ENCODE measurements at regions not wholly inside any gene's neighbourhood (a gene's known extent, or its start where the extent isn't known, plus 50 kb on each side); places are given as distances from the start of the nearest gene placed in this dataset.

DNA sequence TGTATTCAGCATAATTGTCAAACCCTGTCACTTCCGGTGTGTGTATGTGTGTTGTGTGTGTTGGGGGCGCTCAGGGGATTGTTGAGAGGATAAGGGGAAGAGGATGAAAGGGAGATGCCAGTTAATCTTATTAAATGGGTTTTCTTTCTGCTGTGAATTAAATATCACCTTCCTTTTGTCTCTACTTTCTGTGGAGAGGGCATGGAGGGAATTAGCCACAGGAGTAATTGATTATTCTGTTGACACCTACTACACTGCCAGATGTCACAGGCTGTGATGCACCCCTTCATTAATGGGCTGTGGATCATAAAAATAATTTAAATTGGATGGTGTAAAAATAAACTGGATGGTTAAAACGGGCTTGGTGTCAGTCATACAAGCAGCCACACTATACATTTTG, 311.9 kb downstream of the MDFIC start (continued):
- TF ChIP-seq NFIC (IDR thresholded peaks at IDR 0.05; ENCODE audit: low read depth, low read length) = no peak

DNA sequence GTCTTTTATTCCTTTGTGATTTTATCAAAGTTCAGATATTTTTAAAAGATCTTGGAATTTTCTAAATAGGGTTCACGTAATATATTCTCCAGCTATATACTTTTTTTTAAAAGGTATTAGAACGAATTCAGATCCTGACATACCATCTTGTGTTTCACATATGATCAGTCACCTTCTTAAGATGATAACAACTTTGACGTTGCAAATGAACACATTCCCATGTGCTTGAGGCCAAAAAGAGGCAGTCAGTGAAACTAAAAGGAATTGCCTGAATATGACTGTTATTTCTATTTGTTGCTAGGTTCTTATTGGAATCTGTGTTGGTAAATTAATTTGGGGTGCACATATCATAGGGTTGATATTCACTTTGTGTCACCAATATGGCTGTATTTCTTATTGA, 310.1 kb downstream of the MDFIC start:
- no peaks in the 10 kb centered on the region for H3K36me3 ChIP-seq (ENCODE audit: control insufficient read depth in 2 of 2, insufficient read depth in 2 of 2, low read length in 1 of 2)
- ChIA-PET RAD21 (ENCODE audit: unreplicated experiment) (no interaction called here), SMC1A (ENCODE audit: uncharacterized antibody, unreplicated experiment) (interaction anchor here (0.5 kb wide), 1 partner anchor 822 kb away, joined by 3 read pairs; no protein-coding TSS in a partner anchor), CTCF (interaction anchor here (2.5 kb wide), 1 partner anchor 14 kb away, joined by 7 read pairs; no protein-coding TSS in a partner anchor), POLR2A (no interaction called here)
- H3K27me3 ChIP-seq (replicated peaks in 1 of 2; ENCODE audit: control insufficient read depth in 2 of 2, insufficient read depth in 2 of 2, low read length in 1 of 2) = no peaks in the 10 kb centered on the region; a peak in 1 of 4 replicates
- no peak for FAIRE-seq
- 37% methylated on average over 3 of the region's 3 CpGs for WGBS (ENCODE audit: insufficient coverage, insufficient replicate concordance, low lambda C conversion rate, missing lambda C conversion rate)
- no peak overlapping the region for H3K4me2 ChIP-seq (ENCODE audit: control insufficient read depth, insufficient read depth)
- H3K27ac ChIP-seq (ENCODE audit: control insufficient read depth, insufficient read depth) = no peak overlapping the region
- H3K9ac ChIP-seq (ENCODE audit: control insufficient read depth, insufficient read depth, low read length) = no peak overlapping the region
- H3K79me2 ChIP-seq (ENCODE audit: control insufficient read depth, insufficient read depth, low read length) = no peaks in the 10 kb centered on the region
- in situ Hi-C loops (cut with MboI) = no loop called here
- no peak overlapping the region for H3K4me3 ChIP-seq
- no peak for DNase-seq (ENCODE audit: low read depth, low spot score)
- no peaks in the 10 kb centered on the region for H4K20me1 ChIP-seq (ENCODE audit: control insufficient read depth, insufficient read depth)
- TF ChIP-seq TAF1 (IDR thresholded peaks at IDR 0.05; ENCODE audit: borderline replicate concordance, low read depth, low read length) (no peak), RCOR1 (conservative IDR thresholded peaks at IDR 0.05; ENCODE audit: low read depth, low read length) (no peak), NFIC (IDR thresholded peaks at IDR 0.05; ENCODE audit: low read depth, low read length) (no peak), ZNF384 (IDR thresholded peaks at IDR 0.05; ENCODE audit: borderline replicate concordance, low read depth, low read length) (no peak)
- TF ChIP-seq, protein P1, sequence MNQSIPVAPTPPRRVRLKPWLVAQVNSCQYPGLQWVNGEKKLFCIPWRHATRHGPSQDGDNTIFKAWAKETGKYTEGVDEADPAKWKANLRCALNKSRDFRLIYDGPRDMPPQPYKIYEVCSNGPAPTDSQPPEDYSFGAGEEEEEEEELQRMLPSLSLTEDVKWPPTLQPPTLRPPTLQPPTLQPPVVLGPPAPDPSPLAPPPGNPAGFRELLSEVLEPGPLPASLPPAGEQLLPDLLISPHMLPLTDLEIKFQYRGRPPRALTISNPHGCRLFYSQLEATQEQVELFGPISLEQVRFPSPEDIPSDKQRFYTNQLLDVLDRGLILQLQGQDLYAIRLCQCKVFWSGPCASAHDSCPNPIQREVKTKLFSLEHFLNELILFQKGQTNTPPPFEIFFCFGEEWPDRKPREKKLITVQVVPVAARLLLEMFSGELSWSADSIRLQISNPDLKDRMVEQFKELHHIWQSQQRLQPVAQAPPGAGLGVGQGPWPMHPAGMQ (IDR thresholded peaks at IDR 0.05; ENCODE audit: borderline replicate concordance) = no peak
- no peaks in the 10 kb centered on the region for H3K4me1 ChIP-seq (ENCODE audit: control insufficient read depth, insufficient read depth, low read length)
- intact Hi-C loops (cut with micrococcal nuclease; ENCODE audit: unreplicated experiment) = no loop called here
- H2AFZ ChIP-seq (ENCODE audit: control insufficient read depth, low read depth, low read length) = no peak overlapping the region
- no TSS peak for BruUV-seq (replicated peaks)
- H3K9me3 ChIP-seq (replicated peaks; ENCODE audit: control insufficient read depth, insufficient read depth, low read length) = no peaks in the 10 kb centered on the region; the same call in 2 of the 3 replicates
- no peak for ATAC-seq
